ENCODE measurements at regions not wholly inside any gene's neighbourhood (a gene's known extent, or its start where the extent isn't known, plus 50 kb on each side); places are given as distances from the start of the nearest gene placed in this dataset.

DNA sequence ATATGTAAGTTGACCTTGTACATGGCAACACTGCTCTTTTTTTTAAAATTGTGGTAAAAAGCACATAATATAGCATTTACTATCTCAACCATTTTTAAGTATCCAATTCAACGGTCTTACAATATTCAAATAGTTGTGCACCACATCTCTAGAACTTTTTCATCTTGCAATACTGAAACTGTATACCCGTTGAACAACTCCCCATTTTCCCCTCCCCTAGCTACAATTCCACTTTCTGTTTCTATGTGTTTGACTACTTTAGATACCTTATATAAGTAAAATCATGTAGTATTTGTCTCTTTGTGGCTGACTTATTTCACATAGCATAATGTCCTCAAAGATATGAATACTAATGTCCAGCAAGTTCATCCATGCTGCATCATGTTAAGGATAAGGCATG, 452.1 kb downstream of the TXNL1 start:
- TF ChIP-seq, protein P1, sequence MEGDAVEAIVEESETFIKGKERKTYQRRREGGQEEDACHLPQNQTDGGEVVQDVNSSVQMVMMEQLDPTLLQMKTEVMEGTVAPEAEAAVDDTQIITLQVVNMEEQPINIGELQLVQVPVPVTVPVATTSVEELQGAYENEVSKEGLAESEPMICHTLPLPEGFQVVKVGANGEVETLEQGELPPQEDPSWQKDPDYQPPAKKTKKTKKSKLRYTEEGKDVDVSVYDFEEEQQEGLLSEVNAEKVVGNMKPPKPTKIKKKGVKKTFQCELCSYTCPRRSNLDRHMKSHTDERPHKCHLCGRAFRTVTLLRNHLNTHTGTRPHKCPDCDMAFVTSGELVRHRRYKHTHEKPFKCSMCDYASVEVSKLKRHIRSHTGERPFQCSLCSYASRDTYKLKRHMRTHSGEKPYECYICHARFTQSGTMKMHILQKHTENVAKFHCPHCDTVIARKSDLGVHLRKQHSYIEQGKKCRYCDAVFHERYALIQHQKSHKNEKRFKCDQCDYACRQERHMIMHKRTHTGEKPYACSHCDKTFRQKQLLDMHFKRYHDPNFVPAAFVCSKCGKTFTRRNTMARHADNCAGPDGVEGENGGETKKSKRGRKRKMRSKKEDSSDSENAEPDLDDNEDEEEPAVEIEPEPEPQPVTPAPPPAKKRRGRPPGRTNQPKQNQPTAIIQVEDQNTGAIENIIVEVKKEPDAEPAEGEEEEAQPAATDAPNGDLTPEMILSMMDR (IDR thresholded peaks at IDR 0.05; ENCODE audit: insufficient read depth in 1 of 2, low read depth in 1 of 2, low read length in 1 of 2, severe bottlenecking in 1 of 2, unreplicated experiment in 1 of 2), result no peak
- no peaks in the 10 kb centered on the region for H3K9me3 Mint-ChIP-seq (ENCODE audit: unreplicated experiment)
- H3K4me1 ChIP-seq, result no peaks in the 10 kb centered on the region
- no peaks in the 10 kb centered on the region for H3K36me3 ChIP-seq (ENCODE audit: control insufficient read depth, insufficient read depth, low read length)
- peaks cover 5% of the 10 kb centered on the region for H3K27me3 Mint-ChIP-seq (ENCODE audit: insufficient read depth, unreplicated experiment)
- H3K27ac Mint-ChIP-seq (ENCODE audit: unreplicated experiment), result no peak overlapping the region
- H3K27me3 ChIP-seq (replicated peaks; ENCODE audit: control insufficient read depth, insufficient read depth, low read length), result no peaks in the 10 kb centered on the region
- H3K9me3 ChIP-seq, result no peaks in the 10 kb centered on the region
- peaks cover 7% of the 10 kb centered on the region for H3K4me1 Mint-ChIP-seq (ENCODE audit: low read depth, unreplicated experiment)
- H3K36me3 Mint-ChIP-seq (ENCODE audit: insufficient read depth, unreplicated experiment), result no peaks in the 10 kb centered on the region
- no peak overlapping the region for H3K4me3 Mint-ChIP-seq (ENCODE audit: unreplicated experiment)
- CTCF ChIA-PET, result no interaction called here
- intact Hi-C loops (cut with micrococcal nuclease; ENCODE audit: unreplicated experiment), result no loop called here
- no peak overlapping the region for H3K4me3 ChIP-seq (ENCODE audit: low read depth, low read length)
- no TSS peak for BruUV-seq (replicated peaks)
- DNase-seq, result no peak
- POLR2A ChIA-PET, result no interaction called here

DNA sequence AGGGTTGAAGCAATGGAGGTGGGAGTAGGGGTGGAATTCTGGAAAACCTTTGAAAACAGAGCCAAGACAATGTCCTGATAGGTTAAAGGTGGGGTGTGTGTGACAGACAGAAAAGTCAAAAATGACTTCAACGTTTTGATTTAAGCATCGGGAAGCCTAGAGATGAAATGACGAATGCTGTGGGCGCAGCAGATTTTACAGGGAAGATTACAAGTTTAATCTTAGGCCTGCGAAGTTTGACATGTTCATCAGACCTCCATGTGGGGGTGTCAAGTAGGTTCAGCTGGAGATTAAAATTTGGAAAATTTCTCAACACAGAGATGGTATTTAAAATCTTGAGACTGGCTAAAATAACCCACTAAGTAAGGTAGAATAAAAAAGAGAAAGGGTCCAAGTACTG, 453.3 kb downstream of the TXNL1 start:
- H3K27me3 Mint-ChIP-seq (ENCODE audit: insufficient read depth, unreplicated experiment), result peaks cover 5% of the 10 kb centered on the region
- no TSS peak for BruUV-seq (replicated peaks)
- no peak for DNase-seq
- H3K36me3 Mint-ChIP-seq (ENCODE audit: insufficient read depth, unreplicated experiment), result no peaks in the 10 kb centered on the region
- intact Hi-C loops (cut with micrococcal nuclease; ENCODE audit: unreplicated experiment), result no loop called here
- no peaks in the 10 kb centered on the region for H3K9me3 Mint-ChIP-seq (ENCODE audit: unreplicated experiment)
- no peaks in the 10 kb centered on the region for H3K9me3 ChIP-seq
- H3K27ac Mint-ChIP-seq (ENCODE audit: unreplicated experiment), result no peak overlapping the region
- no peak overlapping the region for H3K4me3 ChIP-seq (ENCODE audit: low read depth, low read length)
- no peaks in the 10 kb centered on the region for H3K36me3 ChIP-seq (ENCODE audit: control insufficient read depth, insufficient read depth, low read length)
- POLR2A ChIA-PET, result no interaction called here
- CTCF ChIA-PET, result no interaction called here
- H3K4me3 Mint-ChIP-seq (ENCODE audit: unreplicated experiment), result no peak overlapping the region
- TF ChIP-seq, protein P1 (IDR thresholded peaks at IDR 0.05; ENCODE audit: insufficient read depth in 1 of 2, low read depth in 1 of 2, low read length in 1 of 2, severe bottlenecking in 1 of 2, unreplicated experiment in 1 of 2), result no peak
- no peaks in the 10 kb centered on the region for H3K27me3 ChIP-seq (replicated peaks; ENCODE audit: control insufficient read depth, insufficient read depth, low read length)
- H3K4me1 Mint-ChIP-seq (ENCODE audit: low read depth, unreplicated experiment), result no peaks in the 10 kb centered on the region
- H3K4me1 ChIP-seq, result no peaks in the 10 kb centered on the region

DNA sequence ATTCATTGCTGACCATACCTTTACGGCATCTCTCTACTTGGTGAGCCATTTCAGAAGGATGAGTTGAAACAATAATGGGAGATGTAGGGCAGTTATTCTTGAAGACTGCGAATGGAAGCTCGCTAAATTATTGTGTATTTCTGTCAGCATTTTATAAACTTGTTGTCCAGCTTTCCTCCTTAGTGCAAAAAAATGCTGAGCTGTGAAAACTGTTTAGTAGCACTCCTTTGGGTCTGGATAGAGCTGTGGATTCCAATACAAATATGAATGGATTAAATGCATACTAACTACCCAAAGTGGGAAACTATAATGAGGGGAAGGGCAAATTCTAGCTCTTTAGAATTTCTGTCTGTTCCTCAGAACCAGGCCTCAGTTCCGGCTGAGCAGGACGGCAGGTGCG, 461.6 kb downstream of the TXNL1 start:
- intact Hi-C loops (cut with micrococcal nuclease; ENCODE audit: unreplicated experiment), result no loop called here
- H3K4me1 ChIP-seq, result no peaks in the 10 kb centered on the region

More for the DNA sequence above, 461.6 kb downstream of the TXNL1 start:
- ChIA-PET CTCF (no interaction called here), POLR2A (interaction anchor here (0.6 kb wide), 1 partner anchor 439 kb away, joined by 3 read pairs; no protein-coding TSS in a partner anchor)
- no peak overlapping the region for H3K27ac Mint-ChIP-seq (ENCODE audit: unreplicated experiment)
- H3K9me3 Mint-ChIP-seq (ENCODE audit: unreplicated experiment), result no peaks in the 10 kb centered on the region
- no peaks in the 10 kb centered on the region for H3K27me3 Mint-ChIP-seq (ENCODE audit: insufficient read depth, unreplicated experiment)
- no peak for DNase-seq
- H3K4me1 Mint-ChIP-seq (ENCODE audit: low read depth, unreplicated experiment), result no peaks in the 10 kb centered on the region
- BruUV-seq (replicated peaks), result no TSS peak
- no peak overlapping the region for H3K4me3 Mint-ChIP-seq (ENCODE audit: unreplicated experiment)
- Histone ChIP-seq H3K9me3 (no peaks in the 10 kb centered on the region), H3K27me3 (replicated peaks; ENCODE audit: control insufficient read depth, insufficient read depth, low read length) (no peaks in the 10 kb centered on the region), H3K4me3 (ENCODE audit: low read depth, low read length) (no peak overlapping the region), H3K36me3 (ENCODE audit: control insufficient read depth, insufficient read depth, low read length) (no peaks in the 10 kb centered on the region)
- no peaks in the 10 kb centered on the region for H3K36me3 Mint-ChIP-seq (ENCODE audit: insufficient read depth, unreplicated experiment)
- TF ChIP-seq, protein P1 (IDR thresholded peaks at IDR 0.05; ENCODE audit: insufficient read depth in 1 of 2, low read depth in 1 of 2, low read length in 1 of 2, severe bottlenecking in 1 of 2, unreplicated experiment in 1 of 2), result no peak

All from Caco-2 (cell line).